GM10248 (cell line): ENCODE measurements at regions not wholly inside any gene's neighbourhood (a gene's known extent, or its start where the extent isn't known, plus 50 kb on each side); places are given as distances from the start of the nearest gene placed in this dataset.

Experiments
- CTCF ChIA-PET: fragments of 300-600 bp; sonication (Branson Sonifier 250); formaldehyde crosslinking; extraction: SDS; loops from one replicate; lab custom pipeline; 2021; ENCODE audit warnings: antibody characterized with exemption; lab: Yijun Ruan, JAX
- POLR2A ChIA-PET: fragments of 350-650 bp; sonication (Branson Sonifier 250); formaldehyde crosslinking; extraction: SDS; loops from one replicate; lab custom pipeline; 2020; ENCODE audit warnings: antibody characterized with exemption; lab: Yijun Ruan, JAX
- DNase-seq: peaks from one replicate; pipeline ENCODE4 v3.0.0; 2012; ENCODE audit errors: extremely low spot score
- CTCF ChIP-seq: IDR thresholded peaks from 2 replicates; pipeline ENCODE4 v1.5.1; 2012; ENCODE audit warnings: mild to moderate bottlenecking, low read depth; ENCODE audit errors: extremely low read depth, missing control alignments, control extremely low read depth

- TF ChIP-seq CTCF: no peak
- CTCF ChIA-PET: no interaction called here
- POLR2A ChIA-PET: no interaction called here
- DNase-seq: no peak
Observed at GRCh38 chr6:67411036-67411435, 1224.0 kb upstream of the ADGRB3 start.

- POLR2A ChIA-PET: no interaction called here
- TF ChIP-seq CTCF: no peak
- CTCF ChIA-PET: no interaction called here
- no peak for DNase-seq
Observed at GRCh38 chr6:67394254-67394653, 1240.8 kb upstream of the ADGRB3 start.

- CTCF ChIA-PET: no interaction called here
- DNase-seq: no peak
- TF ChIP-seq CTCF: no peak
- POLR2A ChIA-PET: no interaction called here
Observed at GRCh38 chr6:67393356-67393755, 1241.7 kb upstream of the ADGRB3 start.

GRCh38 chr6:67391955-67392354 lies 1243.1 kb upstream of the ADGRB3 start:
- no peak for TF ChIP-seq CTCF
- DNase-seq: no peak
- ChIA-PET POLR2A (no interaction called here), CTCF (no interaction called here)

- TF ChIP-seq CTCF: no peak
- ChIA-PET POLR2A (no interaction called here), CTCF (no interaction called here)
- no peak for DNase-seq
Observed at GRCh38 chr6:67369679-67370078, 1265.4 kb upstream of the ADGRB3 start.

- no peak for TF ChIP-seq CTCF
- CTCF ChIA-PET: no interaction called here
- POLR2A ChIA-PET: no interaction called here
- DNase-seq: no peak
Observed at GRCh38 chr6:67362976-67363375, 1272.1 kb upstream of the ADGRB3 start.

- no peak for TF ChIP-seq CTCF
- POLR2A ChIA-PET: no interaction called here
- DNase-seq: no peak
- CTCF ChIA-PET: interaction anchor here (1.1 kb wide), 1 partner anchor 9 kb away, joined by 3 read pairs; no protein-coding TSS in a partner anchor
Observed at GRCh38 chr6:67361264-67361663, 1273.8 kb upstream of the ADGRB3 start.
